ENCODE measurements at regions not wholly inside any gene's neighbourhood (a gene's known extent, or its start where the extent isn't known, plus 50 kb on each side); places are given as distances from the start of the nearest gene placed in this dataset.

DNA sequence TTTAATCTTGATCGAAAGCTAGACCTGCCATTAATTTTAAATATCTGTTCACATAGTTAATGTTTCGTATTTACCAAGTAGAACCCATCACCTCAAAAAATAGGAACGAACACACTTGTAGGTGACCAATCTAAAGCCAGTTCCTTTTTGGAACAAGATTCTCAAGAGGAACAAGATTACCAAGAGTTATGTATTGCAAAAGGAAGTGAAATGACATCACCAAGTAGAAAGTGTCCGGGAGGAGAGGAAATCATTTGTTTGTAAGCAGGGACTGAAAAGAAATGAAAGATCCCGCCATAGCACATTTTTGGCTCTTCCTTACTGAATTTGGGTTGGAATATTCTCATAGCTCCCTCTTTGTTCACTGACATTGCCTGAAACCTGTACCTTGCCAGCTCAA lies 1200.5 kb downstream of the SORCS1 start:
- Histone ChIP-seq H3K4me3 (replicated peaks in 1 of 3; ENCODE audit: insufficient read depth in 1 of 3, low read depth in 1 of 3, low read length in 3 of 3) (no peak overlapping the region), H4K20me1 (replicated peaks; ENCODE audit: control insufficient read depth, extremely low read depth, insufficient read depth, low read length) (no peaks in the 10 kb centered on the region), H3K4me1 (ENCODE audit: control insufficient read depth, extremely low read depth, insufficient read depth, low read length) (no peaks in the 10 kb centered on the region), H3K9me3 (replicated peaks; ENCODE audit: control insufficient read depth, insufficient read depth, low read length) (no peaks in the 10 kb centered on the region), H2AFZ (ENCODE audit: low read depth, low read length) (no peak overlapping the region), H3K9me1 (replicated peaks; ENCODE audit: control insufficient read depth, extremely low read depth, insufficient read depth, low read length) (no peaks in the 10 kb centered on the region), H3K4me2 (ENCODE audit: insufficient read depth, low read length) (no peak overlapping the region), H3K36me3 (ENCODE audit: control insufficient read depth in 2 of 2, extremely low read depth in 1 of 2, insufficient read depth in 2 of 2, low read length in 2 of 2) (no peaks in the 10 kb centered on the region), H3K9ac (replicated peaks; ENCODE audit: extremely low read depth, insufficient read depth, low read length) (no peak overlapping the region), H3K27me3 (ENCODE audit: control insufficient read depth in 2 of 2, insufficient read depth in 2 of 2, low read length in 2 of 2) (no peaks in the 10 kb centered on the region), H3K79me2 (ENCODE audit: control insufficient read depth, insufficient read depth, low read length) (no peaks in the 10 kb centered on the region), H3K27ac (ENCODE audit: insufficient read depth, low read depth, low read length) (no peak overlapping the region)
- no peak for TF ChIP-seq EZH2 (IDR thresholded peaks at IDR 0.05; ENCODE audit: borderline replicate concordance, low read depth, low read length, severe bottlenecking)
- no peak for TF ChIP-seq GATA2 (IDR thresholded peaks at IDR 0.05; ENCODE audit: insufficient read depth, insufficient read length, low read depth, low read length)
- TF ChIP-seq FOS (IDR thresholded peaks at IDR 0.05; ENCODE audit: borderline replicate concordance, insufficient read depth, low read length), result no peak
- TF ChIP-seq POLR2A (IDR thresholded peaks at IDR 0.05; ENCODE audit: low read depth, low read length), result no peak
- TF ChIP-seq MYC (IDR thresholded peaks at IDR 0.05; ENCODE audit: low read depth, low read length), result no peak
- TF ChIP-seq, protein P1, sequence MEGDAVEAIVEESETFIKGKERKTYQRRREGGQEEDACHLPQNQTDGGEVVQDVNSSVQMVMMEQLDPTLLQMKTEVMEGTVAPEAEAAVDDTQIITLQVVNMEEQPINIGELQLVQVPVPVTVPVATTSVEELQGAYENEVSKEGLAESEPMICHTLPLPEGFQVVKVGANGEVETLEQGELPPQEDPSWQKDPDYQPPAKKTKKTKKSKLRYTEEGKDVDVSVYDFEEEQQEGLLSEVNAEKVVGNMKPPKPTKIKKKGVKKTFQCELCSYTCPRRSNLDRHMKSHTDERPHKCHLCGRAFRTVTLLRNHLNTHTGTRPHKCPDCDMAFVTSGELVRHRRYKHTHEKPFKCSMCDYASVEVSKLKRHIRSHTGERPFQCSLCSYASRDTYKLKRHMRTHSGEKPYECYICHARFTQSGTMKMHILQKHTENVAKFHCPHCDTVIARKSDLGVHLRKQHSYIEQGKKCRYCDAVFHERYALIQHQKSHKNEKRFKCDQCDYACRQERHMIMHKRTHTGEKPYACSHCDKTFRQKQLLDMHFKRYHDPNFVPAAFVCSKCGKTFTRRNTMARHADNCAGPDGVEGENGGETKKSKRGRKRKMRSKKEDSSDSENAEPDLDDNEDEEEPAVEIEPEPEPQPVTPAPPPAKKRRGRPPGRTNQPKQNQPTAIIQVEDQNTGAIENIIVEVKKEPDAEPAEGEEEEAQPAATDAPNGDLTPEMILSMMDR (IDR thresholded peaks at IDR 0.05; ENCODE audit: extremely low read depth in 1 of 2, insufficient read depth in 1 of 2, low read depth in 1 of 2, low read length in 2 of 2), result no peak
- CTCF ChIA-PET, result no interaction called here
- DNase-seq (ENCODE audit: low read depth, low spot score) (no peak), FAIRE-seq (no peak)
- intact Hi-C loops (cut with micrococcal nuclease), result no loop called here
- POLR2A ChIA-PET, result no interaction called here
- dilution Hi-C loops (cut with MboI; ENCODE audit: extremely low pct_ligation_motif_present, low sequenced_read_pairs), result no loop called here
- BruUV-seq (replicated peaks), result no TSS peak

- dilution Hi-C loops (cut with MboI; ENCODE audit: extremely low pct_ligation_motif_present, low sequenced_read_pairs), result no loop called here
- CTCF ChIA-PET, result no interaction called here
- H2AFZ ChIP-seq (ENCODE audit: low read depth, low read length), result no peak overlapping the region
- BruUV-seq (replicated peaks), result no TSS peak
- H3K9ac ChIP-seq (replicated peaks; ENCODE audit: extremely low read depth, insufficient read depth, low read length), result no peak overlapping the region
- no peak overlapping the region for H3K4me2 ChIP-seq (ENCODE audit: insufficient read depth, low read length)
- no peaks in the 10 kb centered on the region for H3K27me3 ChIP-seq (ENCODE audit: control insufficient read depth in 2 of 2, insufficient read depth in 2 of 2, low read length in 2 of 2)
- H3K4me1 ChIP-seq (ENCODE audit: control insufficient read depth, extremely low read depth, insufficient read depth, low read length), result no peaks in the 10 kb centered on the region
- POLR2A ChIA-PET, result no interaction called here
- no peak for DNase-seq (ENCODE audit: low read depth, low spot score)
- H3K4me3 ChIP-seq (replicated peaks in 1 of 3; ENCODE audit: insufficient read depth in 1 of 3, low read depth in 1 of 3, low read length in 3 of 3), result no peak overlapping the region
- H3K9me3 ChIP-seq (replicated peaks; ENCODE audit: control insufficient read depth, insufficient read depth, low read length), result no peaks in the 10 kb centered on the region
- no peaks in the 10 kb centered on the region for H3K36me3 ChIP-seq (ENCODE audit: control insufficient read depth in 2 of 2, extremely low read depth in 1 of 2, insufficient read depth in 2 of 2, low read length in 2 of 2)
- no peak overlapping the region for H3K27ac ChIP-seq (ENCODE audit: insufficient read depth, low read depth, low read length)
- no peaks in the 10 kb centered on the region for H3K9me1 ChIP-seq (replicated peaks; ENCODE audit: control insufficient read depth, extremely low read depth, insufficient read depth, low read length)
- H3K79me2 ChIP-seq (ENCODE audit: control insufficient read depth, insufficient read depth, low read length), result no peaks in the 10 kb centered on the region
- intact Hi-C loops (cut with micrococcal nuclease), result no loop called here
- no peak for FAIRE-seq
- H4K20me1 ChIP-seq (replicated peaks; ENCODE audit: control insufficient read depth, extremely low read depth, insufficient read depth, low read length), result no peaks in the 10 kb centered on the region
- TF ChIP-seq POLR2AphosphoS5 (IDR thresholded peaks at IDR 0.05; ENCODE audit: insufficient read depth, low read depth, low read length) (no peak), GATA2 (IDR thresholded peaks at IDR 0.05; ENCODE audit: insufficient read depth, insufficient read length, low read depth, low read length) (no peak), MYC (IDR thresholded peaks at IDR 0.05; ENCODE audit: low read depth, low read length) (no peak), FOS (IDR thresholded peaks at IDR 0.05; ENCODE audit: borderline replicate concordance, insufficient read depth, low read length) (no peak), JUN (IDR thresholded peaks at IDR 0.05; ENCODE audit: borderline replicate concordance, insufficient read depth, insufficient read length, low read depth) (no peak), EZH2 (IDR thresholded peaks at IDR 0.05; ENCODE audit: borderline replicate concordance, low read depth, low read length, severe bottlenecking) (no peak), POLR2A (IDR thresholded peaks at IDR 0.05; ENCODE audit: low read depth, low read length) (no peak)
- TF ChIP-seq, protein P2, sequence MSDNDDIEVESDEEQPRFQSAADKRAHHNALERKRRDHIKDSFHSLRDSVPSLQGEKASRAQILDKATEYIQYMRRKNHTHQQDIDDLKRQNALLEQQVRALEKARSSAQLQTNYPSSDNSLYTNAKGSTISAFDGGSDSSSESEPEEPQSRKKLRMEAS (IDR thresholded peaks at IDR 0.05; ENCODE audit: insufficient read depth, insufficient read length), result no peak
- TF ChIP-seq, protein P1 (IDR thresholded peaks at IDR 0.05; ENCODE audit: extremely low read depth in 1 of 2, insufficient read depth in 1 of 2, low read depth in 1 of 2, low read length in 2 of 2), result no peak
These were observed 1201.1 kb downstream of the SORCS1 start for GRCh38 chr10:105963334-105963884.

All from endothelial cell of umbilical vein (primary cell).